GM20431 (cell line): ENCODE measurements at regions not wholly inside any gene's neighbourhood (a gene's known extent, or its start where the extent isn't known, plus 50 kb on each side); places are given as distances from the start of the nearest gene placed in this dataset.

Experiments used
- in situ Hi-C: fragments of 300-500 bp; cut with MseI, MboI; formaldehyde crosslinking; loops from one replicate; pipeline ENCODE4 v1.15.0; 2020; ENCODE audit warnings: low sequenced_read_pairs; ENCODE audit not compliant: unreplicated experiment

DNA sequence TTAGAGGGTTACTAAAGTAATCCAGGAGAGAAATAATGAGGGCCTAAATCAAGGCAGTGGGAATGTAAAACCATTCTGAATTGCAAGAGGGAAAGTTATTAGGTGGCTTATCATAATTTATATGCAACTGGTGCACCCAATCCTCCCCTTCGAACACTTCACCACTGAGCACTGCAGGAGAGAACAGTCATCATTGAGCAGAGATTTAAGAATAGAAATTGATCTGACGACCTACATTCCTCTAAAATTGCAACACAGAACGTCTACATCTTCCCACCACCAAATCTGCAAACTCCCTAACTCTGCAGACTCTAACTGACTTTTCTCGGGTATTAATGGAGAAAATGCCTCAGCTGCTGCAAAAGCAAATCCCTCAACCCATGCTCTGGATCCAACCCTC is 138.5 kb upstream of the CDH20 start:
- in situ Hi-C loops, result no loop called here

DNA sequence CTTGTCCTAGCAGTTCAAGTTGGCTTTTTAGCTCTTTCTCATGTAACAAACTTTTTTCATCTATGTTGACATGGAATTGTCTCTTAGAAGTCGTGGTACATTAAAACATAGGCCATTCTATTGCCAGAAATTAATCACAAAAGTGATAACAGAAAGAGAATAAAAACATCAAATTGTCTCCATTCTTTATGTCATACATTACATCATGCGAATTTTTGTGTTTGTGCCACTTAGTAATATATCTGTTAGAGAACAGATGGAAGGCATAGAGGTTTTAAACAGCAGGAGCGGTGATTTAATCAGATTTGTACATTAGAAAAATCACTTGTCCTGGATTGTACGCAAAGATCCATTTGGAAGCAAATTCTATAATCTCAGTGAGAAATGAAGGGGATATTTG is 136.5 kb upstream of the CDH20 start:
- in situ Hi-C loops, result no loop called here

DNA sequence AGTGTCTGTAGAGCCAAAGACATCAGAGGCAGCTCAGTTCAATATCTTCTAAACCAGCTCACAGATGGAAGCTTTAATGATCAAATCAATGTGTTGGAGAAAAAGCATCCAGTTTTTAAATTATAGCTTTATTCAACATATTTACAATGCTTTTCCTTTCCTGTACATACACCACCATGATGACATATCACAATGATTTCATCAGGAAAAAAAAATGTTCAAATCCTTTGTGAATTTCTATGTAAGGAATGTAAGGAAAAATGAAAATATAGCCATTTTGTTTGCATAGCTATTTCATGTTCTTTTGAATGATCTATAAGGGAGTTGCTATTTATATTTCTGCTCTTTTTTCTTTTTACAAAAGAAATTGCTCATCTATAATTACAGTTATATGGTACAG is 134.7 kb upstream of the CDH20 start:
- in situ Hi-C loops, result no loop called here

DNA sequence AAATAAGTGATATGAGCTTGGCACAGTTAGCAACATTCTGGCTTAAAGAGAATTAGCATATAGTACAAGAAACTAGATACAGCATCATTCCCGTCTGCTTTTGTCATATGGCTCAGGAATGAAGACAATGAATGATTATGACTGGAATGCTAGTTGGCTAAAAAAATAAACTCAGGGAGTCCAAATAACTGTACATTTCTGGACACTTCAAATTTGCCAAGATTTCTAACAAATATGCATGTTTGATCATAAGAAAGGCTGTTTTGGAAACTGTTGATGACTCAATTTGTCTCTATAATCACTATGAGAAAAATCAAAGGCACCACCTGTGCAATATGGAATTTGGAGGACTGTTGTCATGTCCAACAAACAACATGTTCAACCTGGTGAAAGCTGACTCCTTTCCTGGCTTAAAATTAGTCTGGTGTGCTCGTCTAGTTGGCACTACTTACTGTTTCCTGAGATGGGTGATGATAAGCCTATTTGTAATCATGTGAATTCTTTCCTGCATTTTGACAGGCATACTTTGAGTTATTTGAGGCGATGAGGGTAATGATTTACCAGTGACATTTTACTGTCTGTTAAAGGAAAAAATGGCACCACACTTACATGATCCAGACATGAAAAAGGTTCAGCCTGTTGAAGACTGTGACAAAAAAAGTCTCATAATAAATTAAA is 133.9 kb upstream of the CDH20 start:
- in situ Hi-C loops, result no loop called here

DNA sequence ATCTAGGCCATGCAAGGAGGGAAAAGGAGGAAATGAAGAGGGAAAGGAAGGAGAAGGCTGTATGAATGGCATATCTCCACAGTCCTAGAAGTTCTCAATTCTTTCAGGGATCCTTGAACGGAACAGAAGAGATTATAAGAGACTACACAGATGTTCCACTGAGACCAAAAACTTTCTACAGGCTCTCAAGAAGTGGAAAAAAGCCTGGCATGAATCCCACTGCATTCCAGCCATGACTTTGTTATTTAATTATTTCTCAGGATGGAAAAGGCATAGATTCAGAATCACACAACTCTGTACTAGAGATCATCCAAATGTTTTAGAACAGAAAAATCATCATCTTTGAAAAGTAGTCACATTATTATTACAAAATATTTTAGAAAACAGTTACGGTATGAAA is 131.7 kb upstream of the CDH20 start:
- in situ Hi-C loops, result no loop called here

DNA sequence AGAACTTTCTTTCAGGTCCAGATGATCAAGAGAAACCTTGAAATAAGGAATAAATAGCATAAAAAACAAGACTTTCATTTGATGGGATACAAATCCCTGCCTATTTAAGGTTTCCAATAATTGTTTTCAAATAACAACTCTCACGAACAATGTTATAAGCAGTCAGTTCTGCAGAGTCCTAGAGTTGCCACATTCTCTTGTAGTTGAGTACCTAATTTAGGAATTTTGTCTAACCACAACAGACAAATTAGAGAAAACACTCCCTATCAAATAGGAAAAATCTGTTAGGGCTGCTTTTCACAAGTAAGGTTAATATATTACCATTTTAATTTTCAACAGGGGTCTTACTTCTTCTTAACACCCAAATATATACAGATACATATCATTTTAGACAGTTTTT is 130.1 kb upstream of the CDH20 start:
- in situ Hi-C loops, result no loop called here

DNA sequence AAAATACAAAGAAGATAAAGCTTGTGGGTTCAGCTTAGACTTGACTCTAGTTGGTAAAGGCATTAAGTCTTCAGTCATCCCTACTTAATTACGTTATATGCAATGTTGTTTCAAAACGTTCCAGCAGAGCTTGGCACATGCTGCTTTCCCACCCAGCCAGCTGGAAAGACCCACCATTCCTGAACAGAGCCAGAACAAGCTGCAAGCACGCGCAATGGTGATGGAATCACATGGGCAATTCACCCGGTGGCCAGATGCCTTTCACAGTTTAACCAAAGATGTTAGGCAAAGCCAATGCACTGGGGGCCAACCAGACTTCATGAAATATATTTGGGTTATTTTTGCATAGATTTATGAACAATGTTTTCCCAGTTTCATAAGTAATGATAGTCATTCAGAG is 123.4 kb upstream of the CDH20 start:
- in situ Hi-C loops, result no loop called here

DNA sequence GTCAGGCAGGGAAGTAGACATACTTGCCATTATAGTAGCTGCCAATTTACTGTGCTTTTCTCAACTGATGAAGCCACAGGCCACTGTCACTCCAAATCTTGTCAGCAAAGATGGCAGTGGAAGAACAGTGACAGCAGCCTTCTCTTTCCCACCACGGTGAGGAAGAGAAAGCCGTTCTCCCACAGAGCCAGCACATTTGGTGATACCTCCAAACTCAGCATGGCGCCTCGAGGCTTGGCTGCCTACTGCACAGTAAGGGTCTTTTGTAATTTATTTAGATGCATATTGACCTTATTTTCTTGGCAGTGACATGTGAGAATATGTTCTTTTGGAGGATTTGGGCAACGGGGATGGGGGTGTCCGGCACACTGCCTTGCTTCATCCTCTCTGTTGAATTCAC is 117.2 kb upstream of the CDH20 start:
- in situ Hi-C loops, result no loop called here

DNA sequence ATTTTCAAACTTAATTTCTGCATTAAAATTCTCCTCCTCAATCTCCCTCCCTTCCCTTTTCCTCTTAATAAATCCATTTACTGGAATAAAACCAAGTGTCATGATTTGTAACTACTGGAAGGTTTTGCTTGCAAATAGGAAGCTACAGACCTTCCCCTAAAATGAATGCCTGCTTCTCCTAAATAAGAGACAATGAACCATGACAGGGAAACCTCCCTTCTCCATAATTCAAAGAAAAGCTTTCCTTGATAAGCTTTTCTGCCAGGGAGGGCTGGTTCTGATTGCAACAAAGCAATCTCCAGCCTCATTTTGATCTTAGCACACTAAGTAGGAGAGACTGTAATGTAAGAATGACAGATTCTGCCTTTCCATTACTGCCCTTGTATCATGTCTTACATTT is 111.0 kb upstream of the CDH20 start:
- in situ Hi-C loops, result no loop called here

DNA sequence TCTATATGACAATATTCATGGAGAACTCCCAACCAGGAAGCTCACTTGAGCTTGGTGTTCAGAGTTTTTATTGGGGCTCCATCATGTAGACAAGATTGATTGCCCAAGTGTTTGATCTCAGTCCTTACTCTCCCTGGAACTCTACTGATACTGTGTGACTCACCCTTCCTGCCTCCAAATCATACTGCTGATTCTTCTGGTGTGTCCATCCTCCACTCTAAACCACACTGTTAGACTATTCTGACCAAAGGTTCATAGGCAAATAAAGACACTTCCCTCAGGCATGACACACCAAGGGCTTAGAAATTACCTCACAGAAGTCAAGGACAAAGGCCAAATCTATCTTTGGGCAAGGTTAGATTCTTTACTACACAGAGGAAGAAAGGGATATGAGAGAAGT is 107.9 kb upstream of the CDH20 start:
- in situ Hi-C loops, result no loop called here

DNA sequence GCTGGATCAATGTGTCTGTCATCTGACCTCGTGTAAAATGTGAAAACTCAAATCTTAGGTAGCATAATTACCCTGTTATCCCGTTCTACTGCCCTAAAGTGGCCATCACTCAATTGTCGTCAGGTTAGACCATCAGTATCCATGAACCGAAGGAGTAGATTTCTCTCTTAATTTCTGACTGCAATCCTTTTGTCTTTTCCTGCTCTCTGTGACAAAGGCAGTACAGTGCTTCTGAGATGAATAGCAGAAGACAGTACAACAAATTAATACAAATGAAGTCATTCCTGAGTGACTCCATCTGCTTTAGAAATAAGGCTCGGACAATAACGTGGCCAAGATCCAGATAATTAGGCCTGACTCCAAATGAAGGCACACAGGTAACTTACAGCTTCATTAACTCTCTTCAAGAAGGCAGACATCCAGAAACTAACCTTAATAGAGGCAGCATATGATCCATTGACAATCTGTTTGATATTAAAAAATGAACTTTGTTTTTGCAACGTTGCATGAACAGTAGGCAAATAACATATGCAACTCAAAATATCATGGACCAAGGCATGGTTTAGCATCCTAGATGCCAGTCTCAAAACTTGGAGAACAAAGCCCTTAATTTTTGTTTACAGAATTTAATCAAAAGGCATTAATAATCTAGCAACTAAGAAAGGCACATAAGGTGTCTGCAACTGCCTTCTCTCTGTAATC is 96.7 kb upstream of the CDH20 start:
- in situ Hi-C loops, result no loop called here

DNA sequence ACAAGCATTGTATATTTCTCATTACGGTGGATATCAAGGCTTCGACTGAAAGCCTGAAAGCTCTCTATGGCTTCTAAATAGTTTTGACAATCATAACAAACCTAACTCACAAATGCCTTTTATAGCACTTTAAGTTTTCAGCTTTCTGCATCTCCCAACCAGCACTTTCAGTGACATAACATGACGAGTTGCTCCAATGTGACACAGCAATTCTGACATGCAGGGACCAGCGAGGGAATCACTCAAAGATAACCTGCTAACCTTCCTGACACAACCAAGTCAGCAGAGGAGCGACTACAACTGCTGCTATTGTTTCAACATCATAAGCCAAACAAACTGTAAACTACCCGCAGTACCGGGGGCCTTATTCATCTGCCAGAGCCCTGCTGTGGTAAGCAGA is 95.7 kb upstream of the CDH20 start:
- in situ Hi-C loops, result no loop called here

DNA sequence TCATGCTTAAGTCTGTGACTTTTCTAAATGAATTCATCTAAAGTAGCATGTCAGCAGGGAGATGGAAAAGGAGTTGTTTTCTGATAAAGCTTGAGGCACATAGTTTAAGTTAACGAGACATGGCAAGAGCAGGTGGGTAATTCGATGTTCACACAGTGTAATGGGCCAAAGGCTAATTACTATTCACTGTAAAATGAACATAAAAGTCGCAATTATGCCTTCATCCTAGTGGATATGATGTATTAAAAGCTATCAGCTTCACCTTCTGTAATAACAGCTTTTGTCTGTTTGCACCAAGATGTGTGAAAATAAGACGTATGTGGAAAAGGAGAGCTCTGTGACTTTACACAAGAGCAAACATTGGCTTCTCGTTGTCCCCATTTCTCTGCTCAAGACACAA is 94.2 kb upstream of the CDH20 start:
- in situ Hi-C loops, result no loop called here

DNA sequence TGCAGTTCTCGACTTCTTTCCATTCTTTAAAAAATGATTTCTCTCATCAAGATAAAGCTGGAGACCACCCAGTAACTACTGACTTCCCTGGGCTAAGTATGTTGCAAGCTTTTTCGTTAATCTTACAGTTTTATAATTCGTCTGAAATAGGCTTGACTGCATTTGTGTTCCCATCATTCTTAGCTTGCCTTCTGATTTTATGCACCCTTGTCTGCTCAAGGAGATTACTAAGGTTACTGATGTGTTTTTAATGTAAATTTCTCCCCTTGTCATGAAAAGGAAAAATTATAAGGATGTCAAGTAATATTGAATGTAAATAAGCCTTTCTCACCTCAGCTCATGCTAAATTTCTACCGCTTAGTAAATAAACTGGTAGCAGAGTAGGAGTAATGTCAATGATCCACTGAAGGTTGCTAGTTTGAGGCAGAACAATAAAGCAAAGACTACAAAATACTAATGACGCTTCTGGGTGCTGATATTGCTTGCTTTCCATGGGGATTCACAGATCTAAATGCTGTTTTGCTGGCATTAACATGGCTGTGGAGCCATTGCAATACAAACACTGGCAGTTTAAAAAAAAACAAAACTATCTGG is 91.9 kb upstream of the CDH20 start:
- in situ Hi-C loops, result no loop called here

DNA sequence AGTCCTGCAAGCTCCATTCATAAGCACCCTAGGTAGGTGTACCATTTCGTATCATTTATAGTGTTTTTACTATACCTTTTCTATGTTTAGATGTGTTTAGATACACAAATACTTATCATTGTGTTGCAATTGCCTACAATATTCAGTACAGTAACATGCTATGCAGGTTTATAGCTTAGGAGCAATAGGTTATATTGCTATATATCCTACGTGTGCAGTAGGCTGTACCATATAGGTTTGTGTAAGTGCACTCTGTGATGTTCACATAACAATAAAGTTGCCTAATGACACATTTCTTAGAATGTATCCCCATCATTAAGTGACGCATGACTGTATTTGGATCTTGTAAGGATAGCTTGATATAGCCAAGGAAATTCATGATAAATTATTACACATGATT is 88.6 kb upstream of the CDH20 start:
- in situ Hi-C loops, result no loop called here

DNA sequence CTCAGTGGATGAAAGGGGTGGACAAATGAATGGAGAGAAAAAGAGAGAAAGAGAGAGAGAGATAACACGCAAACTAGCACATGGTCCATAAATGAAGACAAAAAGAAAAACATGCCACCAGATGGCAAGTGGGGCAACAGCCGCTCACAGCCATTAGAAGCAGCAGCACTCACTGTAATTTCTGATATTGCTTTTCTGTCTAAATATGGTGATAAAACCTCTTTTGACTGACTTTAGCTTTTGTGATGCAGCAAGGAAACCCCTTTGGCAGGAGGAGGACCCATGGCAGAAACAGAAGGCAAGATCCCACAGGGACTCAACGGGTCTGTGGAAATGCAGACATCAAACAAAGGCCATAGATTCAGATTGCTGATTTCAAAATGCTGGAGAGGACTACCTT is 88.0 kb upstream of the CDH20 start:
- in situ Hi-C loops, result no loop called here

DNA sequence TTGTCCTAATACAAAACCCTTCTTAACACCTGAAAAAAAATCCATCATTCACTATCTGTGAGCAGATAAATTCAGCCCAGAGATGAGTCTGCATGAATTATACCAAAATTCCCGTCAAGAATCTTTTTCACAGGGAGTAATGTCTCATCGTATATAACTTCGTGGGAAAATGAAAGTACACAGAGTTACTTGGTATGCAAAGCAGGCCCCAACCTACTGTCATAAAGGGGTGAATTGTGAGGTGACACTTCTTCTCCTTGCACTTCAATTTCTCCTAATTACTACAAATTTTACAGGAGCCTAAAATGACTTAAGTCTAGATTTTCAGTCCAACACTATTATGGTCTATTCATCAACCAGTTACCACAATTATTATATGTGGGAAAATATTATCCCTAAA is 84.6 kb upstream of the CDH20 start:
- in situ Hi-C loops, result no loop called here

DNA sequence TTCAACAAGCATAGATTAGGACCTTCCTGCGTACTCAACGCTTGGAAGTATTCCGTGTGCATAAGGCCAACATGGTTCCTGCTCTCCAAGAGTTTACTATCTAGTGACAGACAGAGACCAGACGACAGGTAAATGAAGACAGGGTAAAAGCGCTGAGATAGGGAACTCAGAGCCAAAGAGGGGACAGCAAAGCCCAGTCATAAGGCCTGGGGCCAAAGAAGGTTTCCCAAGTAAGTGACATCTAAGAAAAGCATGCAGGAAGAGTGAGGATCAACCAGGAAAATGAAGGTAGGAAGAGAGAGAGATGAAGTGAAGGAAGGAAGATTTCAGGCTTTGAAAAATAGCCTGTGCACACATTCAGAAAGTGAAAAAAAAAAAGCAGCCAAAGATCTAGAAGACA is 76.9 kb upstream of the CDH20 start:
- in situ Hi-C loops, result no loop called here

DNA sequence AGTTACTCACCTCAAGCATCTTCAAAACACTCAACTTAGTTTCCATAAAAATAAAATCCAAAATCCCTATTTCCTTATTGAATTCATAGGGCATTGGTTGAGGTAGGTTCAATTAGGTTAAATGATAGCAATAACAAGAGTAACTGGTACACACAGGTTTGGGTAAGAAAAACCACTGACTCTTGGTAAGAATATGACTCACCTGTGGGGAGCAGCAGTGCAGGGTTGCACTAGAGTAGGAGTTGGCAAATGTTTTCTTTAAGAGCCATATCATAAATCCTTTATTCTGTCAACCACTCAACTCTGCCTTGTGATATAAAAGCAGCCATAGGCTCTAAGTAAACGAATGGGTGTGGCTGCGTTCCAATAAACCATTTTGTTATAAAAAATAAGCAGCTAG is 71.4 kb upstream of the CDH20 start:
- in situ Hi-C loops, result no loop called here

DNA sequence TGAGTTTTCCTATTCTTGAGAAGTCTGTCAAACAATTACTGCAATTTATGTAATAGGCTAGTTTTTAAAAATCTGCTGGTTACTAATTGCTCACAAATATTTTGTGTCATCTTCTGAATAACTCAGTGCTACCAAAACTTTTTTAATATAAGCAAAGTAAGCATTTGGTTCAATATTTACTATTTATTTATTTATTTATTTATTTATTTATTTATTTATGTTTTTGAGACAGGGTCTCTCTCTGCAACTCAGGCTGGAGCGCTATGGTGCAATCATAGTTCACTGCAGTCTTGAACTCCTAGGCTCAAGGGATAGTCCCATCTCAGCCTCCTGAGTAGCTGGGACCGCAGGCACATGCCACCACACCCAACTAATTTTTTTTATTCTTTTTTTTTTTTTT is 60.4 kb upstream of the CDH20 start:
- in situ Hi-C loops, result no loop called here

DNA sequence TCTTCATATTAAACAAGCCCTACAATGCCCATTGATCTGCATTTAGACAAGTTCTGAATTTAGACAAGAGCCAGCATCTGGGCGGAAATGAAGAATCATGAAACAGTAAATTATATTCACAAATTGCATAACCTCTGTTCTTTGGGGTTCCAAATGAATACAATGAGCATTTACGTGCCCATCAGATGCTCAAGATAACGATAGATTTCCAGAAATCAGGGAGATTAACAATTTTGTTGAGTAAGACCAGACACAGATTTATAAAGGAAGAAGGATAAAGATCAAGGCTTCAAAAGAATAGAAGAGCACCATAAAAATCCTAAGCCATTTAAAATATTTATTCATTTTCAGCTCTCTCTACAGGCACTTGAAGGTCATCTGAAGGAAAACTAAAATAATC is 59.7 kb upstream of the CDH20 start:
- in situ Hi-C loops, result no loop called here

DNA sequence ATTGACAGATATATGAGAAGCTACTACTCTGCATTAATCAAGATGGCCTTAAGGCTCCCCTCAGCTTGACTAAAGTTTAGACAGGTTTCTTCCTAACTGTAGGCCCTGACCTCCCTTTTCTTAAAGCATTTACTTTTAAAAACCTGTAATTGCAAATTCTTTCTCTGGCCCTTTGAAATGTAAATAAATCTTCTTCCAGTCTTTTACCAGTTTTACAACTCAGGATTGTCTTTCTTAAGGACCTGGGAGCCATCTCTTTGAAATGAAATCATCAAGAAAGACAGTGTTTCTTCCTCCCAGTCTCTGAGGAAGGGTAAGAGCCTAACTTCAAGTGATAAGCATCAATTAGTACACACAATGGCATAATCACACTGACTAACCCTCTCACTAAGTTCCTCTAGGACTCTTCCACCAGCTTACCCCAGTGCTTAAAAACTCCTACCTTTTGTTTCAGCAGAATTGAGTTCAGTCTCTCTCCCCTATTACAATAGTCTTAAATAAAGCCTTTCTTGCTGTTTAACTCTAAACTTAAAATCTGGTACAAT is 58.7 kb upstream of the CDH20 start:
- in situ Hi-C loops, result no loop called here
